ENCODE measurements at regions not wholly inside any gene's neighbourhood (a gene's known extent, or its start where the extent isn't known, plus 50 kb on each side); places are given as distances from the start of the nearest gene placed in this dataset.

GRCh38 chr6:95511404-95511803 is 65.9 kb upstream of the MANEA start:
- TF ChIP-seq CTCF (IDR thresholded peaks at IDR 0.05), result no peak
- no peak for TF ChIP-seq EZH2phosphoT487 (IDR thresholded peaks at IDR 0.05)

Measured in neural progenitor cell (in vitro differentiated cells).